ENCODE measurements at regions not wholly inside any gene's neighbourhood (a gene's known extent, or its start where the extent isn't known, plus 50 kb on each side); places are given as distances from the start of the nearest gene placed in this dataset.

DNA sequence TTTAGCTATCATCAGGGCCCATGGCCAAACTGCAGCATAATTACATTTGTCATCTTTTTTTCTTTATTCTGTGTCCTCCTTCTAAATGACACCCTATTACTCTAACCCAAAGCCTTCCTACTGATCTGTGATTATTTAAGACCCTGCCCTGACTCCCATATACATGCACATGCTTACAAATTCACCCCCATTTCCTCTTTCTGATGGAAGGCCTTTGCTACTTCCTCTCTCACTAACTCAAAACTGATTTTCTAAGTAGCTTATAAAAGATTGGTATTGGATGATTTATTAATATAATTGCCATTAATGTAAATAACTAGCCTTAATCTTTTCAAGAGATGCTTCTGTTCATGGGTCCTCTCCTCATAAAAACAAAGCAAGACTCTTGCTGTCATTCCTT is 179.2 kb downstream of the EDEM1 start:
- BruUV-seq (replicated peaks) = no TSS peak
- no peak overlapping the region for H2AFZ ChIP-seq (ENCODE audit: low read depth, low read length)
- H3K4me3 ChIP-seq = no peak overlapping the region
- ChIA-PET POLR2A (no interaction called here), CTCF (ENCODE audit: low intra/inter-chr PET ratio) (no interaction called here)
- no peak overlapping the region for H3K9ac ChIP-seq (ENCODE audit: insufficient read depth in 1 of 2, low read depth in 2 of 2, low read length in 2 of 2)
- in situ Hi-C loops (cut with MboI) = no loop called here
- FAIRE-seq (no peak), DNase-seq (ENCODE audit: extremely low read depth in 1 of 4, low spot score in 3 of 4) (no peak), ATAC-seq (no peak)
- H3K79me2 ChIP-seq (ENCODE audit: control insufficient read depth, insufficient read depth, low read length) = no peaks in the 10 kb centered on the region
- no peak overlapping the region for H3K27ac ChIP-seq (ENCODE audit: extremely low read depth, low read depth, low read length)
- no peaks in the 10 kb centered on the region for H3K9me1 ChIP-seq (ENCODE audit: control insufficient read depth, insufficient read depth, low read length)
- H3K4me1 ChIP-seq (replicated peaks in 1 of 2; ENCODE audit: control insufficient read depth in 2 of 2, insufficient read depth in 2 of 2, low read length in 2 of 2) = no peaks in the 10 kb centered on the region
- H3K27me3 ChIP-seq (ENCODE audit: control insufficient read depth in 2 of 2, insufficient read depth in 2 of 2, low read length in 2 of 2) = no peaks in the 10 kb centered on the region
- H3K9me3 ChIP-seq (replicated peaks; ENCODE audit: control insufficient read depth, insufficient read depth, low read depth, low read length) = no peaks in the 10 kb centered on the region
- TF ChIP-seq ZKSCAN1 (IDR thresholded peaks at IDR 0.05; ENCODE audit: low read depth, low read length) (no peak), IFI16 (CRISPR knock-in tag; IDR thresholded peaks at IDR 0.05) (no peak), CUX1 (CRISPR knock-in tag; IDR thresholded peaks at IDR 0.05) (no peak)
- intact Hi-C loops (cut with micrococcal nuclease) = no loop called here
- H3K36me3 ChIP-seq (ENCODE audit: control insufficient read depth, insufficient read depth, low read length) = no peaks in the 10 kb centered on the region
- no peaks in the 10 kb centered on the region for H4K20me1 ChIP-seq (replicated peaks; ENCODE audit: control insufficient read depth, insufficient read depth, low read length)
- no peak overlapping the region for H3K4me2 ChIP-seq (ENCODE audit: insufficient read depth, low read length)
